Caco-2 (cell line): ENCODE measurements at regions not wholly inside any gene's neighbourhood (a gene's known extent, or its start where the extent isn't known, plus 50 kb on each side); places are given as distances from the start of the nearest gene placed in this dataset.

ENCODE experiments used
- BruUV-seq: library from RNA; stranded (reverse); fragments of 400-500 nt; replicated peaks from 2 replicates; lab custom pipeline; 2021; lab: Mats Ljungman, UMichigan
- CTCF ChIA-PET: fragments of 300-600 bp; sonication (Branson Sonifier 250); formaldehyde crosslinking; loops from one replicate; lab custom pipeline; 2022; ENCODE audit warnings: antibody characterized with exemption; lab: Charles Lee
- POLR2A ChIA-PET: fragments of 300-600 bp; sonication (Branson Sonifier 250); formaldehyde crosslinking; loops from one replicate; lab custom pipeline; 2022; ENCODE audit warnings: antibody characterized with exemption; lab: Charles Lee
- DNase-seq, 2 experiments: peaks; one replicate each; pipeline versions ENCODE4 v3.0.0 to v3.0.0-alpha.2; 2020 to 2022
- H3K27me3 ChIP-seq: replicated peaks from 2 replicates; pipeline ENCODE4 v1.6.0; 2011; ENCODE audit warnings: low read length; ENCODE audit not compliant: control insufficient read depth, insufficient read depth
- H3K36me3 ChIP-seq: 2 replicates; pipeline ENCODE4 v1.5.1; 2011; ENCODE audit warnings: low read length; ENCODE audit not compliant: control insufficient read depth, insufficient read depth
- H3K4me1 ChIP-seq: fragments of 250-450 bp; sonication (Bioruptor Pico); 2 replicates; pipeline ENCODE4 v1.5.1; 2020; ENCODE audit warnings: mild to moderate bottlenecking
- H3K4me3 ChIP-seq: 2 replicates; pipeline ENCODE4 v1.5.1; 2011; ENCODE audit warnings: low read depth, mild to moderate bottlenecking, control low read depth, low read length
- H3K9me3 ChIP-seq: fragments of 250-450 bp; sonication (Bioruptor Pico); 2 replicates; pipeline ENCODE4 v1.5.1; 2020; ENCODE audit warnings: mild to moderate bottlenecking, moderate library complexity
- H3K27ac Mint-ChIP-seq: one replicate; pipeline ENCODE4 v1.8.0; 2022; ENCODE audit warnings: mixed read lengths; ENCODE audit not compliant: unreplicated experiment
- H3K27me3 Mint-ChIP-seq: one replicate; pipeline ENCODE4 v1.8.0; 2022; ENCODE audit warnings: mixed read lengths; ENCODE audit not compliant: insufficient read depth, unreplicated experiment
- H3K36me3 Mint-ChIP-seq: one replicate; pipeline ENCODE4 v1.8.0; 2022; ENCODE audit warnings: mild to moderate bottlenecking, mixed read lengths; ENCODE audit not compliant: insufficient read depth, unreplicated experiment
- H3K4me1 Mint-ChIP-seq: one replicate; pipeline ENCODE4 v1.8.0; 2022; ENCODE audit warnings: low read depth, mixed read lengths; ENCODE audit not compliant: unreplicated experiment
- H3K4me3 Mint-ChIP-seq: one replicate; pipeline ENCODE4 v1.8.0; 2022; ENCODE audit warnings: mild to moderate bottlenecking, moderate library complexity, mixed read lengths; ENCODE audit not compliant: unreplicated experiment
- H3K9me3 Mint-ChIP-seq: one replicate; pipeline ENCODE4 v1.8.0; 2022; ENCODE audit warnings: mixed read lengths; ENCODE audit not compliant: unreplicated experiment
- CTCF ChIP-seq, 2 experiments: fragments of 200-600 bp in 1 of 2; IDR thresholded peaks; 1 replicate in 1 of 2; 2 replicates in 1 of 2; pipeline versions ENCODE4 v1.5.1 to v1.8.0; 2011 to 2022; ENCODE audit warnings: antibody characterized with exemption in 1 of 2, control low read depth in 1 of 2, inconsistent platforms in 1 of 2, low read depth in 1 of 2, low read length in 1 of 2, mild to moderate bottlenecking in 1 of 2, moderate library complexity in 1 of 2; ENCODE audit not compliant: insufficient read depth in 1 of 2, severe bottlenecking in 1 of 2, unreplicated experiment in 1 of 2
- intact Hi-C: fragments of 100-400 bp; cut with micrococcal nuclease; formaldehyde crosslinking; loops from one replicate; pipeline ENCODE4 v1.10.0; 2022; ENCODE audit not compliant: unreplicated experiment

- ChIA-PET CTCF (interaction anchor here (0.6 kb wide), 1 partner anchor 213 kb away, joined by 3 read pairs; no protein-coding TSS in a partner anchor), POLR2A (no interaction called here)
- Mint-ChIP-seq H3K4me1 (no peaks in the 10 kb centered on the region), H3K9me3 (no peaks in the 10 kb centered on the region), H3K4me3 (no peak overlapping the region), H3K36me3 (no peaks in the 10 kb centered on the region), H3K27ac (no peak overlapping the region), H3K27me3 (peaks cover 5% of the 10 kb centered on the region)
- H3K36me3 ChIP-seq = no peaks in the 10 kb centered on the region
- no peak for DNase-seq
- H3K4me1 ChIP-seq = no peaks in the 10 kb centered on the region
- H3K9me3 ChIP-seq = no peaks in the 10 kb centered on the region
- no peak overlapping the region for H3K4me3 ChIP-seq
- no TSS peak for BruUV-seq
- no peak for TF ChIP-seq CTCF (IDR thresholded peaks at IDR 0.05; ENCODE audit: insufficient read depth in 1 of 2, low read depth in 1 of 2, low read length in 1 of 2, severe bottlenecking in 1 of 2, unreplicated experiment in 1 of 2)
- no peaks in the 10 kb centered on the region; the same call in none of the 2 replicates for H3K27me3 ChIP-seq
- intact Hi-C loops = no loop called here
Observed at GRCh38 chr1:201694608-201695335, 134.2 kb upstream of the IPO9 start.

- Mint-ChIP-seq H3K36me3 (no peaks in the 10 kb centered on the region), H3K4me1 (no peaks in the 10 kb centered on the region), H3K27ac (no peak overlapping the region), H3K9me3 (no peaks in the 10 kb centered on the region), H3K27me3 (peaks cover 5% of the 10 kb centered on the region), H3K4me3 (no peak overlapping the region)
- Histone ChIP-seq H3K9me3 (no peaks in the 10 kb centered on the region), H3K36me3 (no peaks in the 10 kb centered on the region), H3K27me3 (no peaks in the 10 kb centered on the region; the same call in none of the 2 replicates), H3K4me3 (no peak overlapping the region), H3K4me1 (no peaks in the 10 kb centered on the region)
- ChIA-PET POLR2A (no interaction called here), CTCF (no interaction called here)
- TF ChIP-seq CTCF (IDR thresholded peaks at IDR 0.05; ENCODE audit: insufficient read depth in 1 of 2, low read depth in 1 of 2, low read length in 1 of 2, severe bottlenecking in 1 of 2, unreplicated experiment in 1 of 2) = no peak
- no TSS peak for BruUV-seq
- DNase-seq = no peak
- intact Hi-C loops = no loop called here
Observed at GRCh38 chr1:201695607-201696006, 133.3 kb upstream of the IPO9 start.

GRCh38 chr1:201696217-201696761 lies 132.7 kb upstream of the IPO9 start:
- H3K9me3 Mint-ChIP-seq = no peaks in the 10 kb centered on the region
- no peak for TF ChIP-seq CTCF (IDR thresholded peaks at IDR 0.05; ENCODE audit: insufficient read depth in 1 of 2, low read depth in 1 of 2, low read length in 1 of 2, severe bottlenecking in 1 of 2, unreplicated experiment in 1 of 2)
- Histone ChIP-seq H3K4me1 (no peaks in the 10 kb centered on the region), H3K4me3 (no peak overlapping the region), H3K36me3 (no peaks in the 10 kb centered on the region), H3K9me3 (no peaks in the 10 kb centered on the region), H3K27me3 (no peaks in the 10 kb centered on the region; the same call in none of the 2 replicates)
- H3K36me3 Mint-ChIP-seq = no peaks in the 10 kb centered on the region
- intact Hi-C loops = no loop called here
- ChIA-PET POLR2A (interaction anchor here (0.6 kb wide), 1 partner anchor 12 kb away, joined by 8 read pairs; no protein-coding TSS in a partner anchor), CTCF (no interaction called here)
- H3K27me3 Mint-ChIP-seq = peaks cover 5% of the 10 kb centered on the region
- no peak overlapping the region for H3K4me3 Mint-ChIP-seq
- H3K27ac Mint-ChIP-seq = no peak overlapping the region
- DNase-seq = no peak
- H3K4me1 Mint-ChIP-seq = no peaks in the 10 kb centered on the region
- no TSS peak for BruUV-seq
